ENCODE measurements at regions not wholly inside any gene's neighbourhood (a gene's known extent, or its start where the extent isn't known, plus 50 kb on each side); places are given as distances from the start of the nearest gene placed in this dataset.

DNA sequence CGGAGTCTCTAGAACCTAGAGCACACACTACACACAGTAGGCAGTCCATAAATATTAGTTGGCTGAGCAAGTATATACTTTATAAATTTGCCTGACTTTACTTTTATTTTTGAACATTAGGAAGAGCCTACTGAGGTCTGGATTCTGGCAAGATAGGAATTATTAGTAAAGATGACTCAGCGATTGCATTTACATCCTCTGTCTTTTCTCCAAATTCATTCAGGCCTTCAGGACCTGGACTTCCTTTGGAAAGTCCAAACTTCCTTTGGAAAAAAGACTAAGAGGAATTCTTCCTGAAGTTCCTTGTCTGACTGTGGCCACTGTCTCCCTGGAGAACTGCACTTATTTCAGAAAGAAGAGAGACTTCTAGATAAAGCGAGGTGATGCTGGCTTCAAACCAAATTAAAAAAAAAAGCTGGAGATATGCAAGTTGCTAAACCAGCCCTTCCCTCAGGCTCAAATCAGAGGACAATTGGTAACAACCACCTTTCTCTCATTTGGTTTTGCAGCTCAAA lies 251.3 kb downstream of the GAS1 start:
- TF ChIP-seq, protein P1, sequence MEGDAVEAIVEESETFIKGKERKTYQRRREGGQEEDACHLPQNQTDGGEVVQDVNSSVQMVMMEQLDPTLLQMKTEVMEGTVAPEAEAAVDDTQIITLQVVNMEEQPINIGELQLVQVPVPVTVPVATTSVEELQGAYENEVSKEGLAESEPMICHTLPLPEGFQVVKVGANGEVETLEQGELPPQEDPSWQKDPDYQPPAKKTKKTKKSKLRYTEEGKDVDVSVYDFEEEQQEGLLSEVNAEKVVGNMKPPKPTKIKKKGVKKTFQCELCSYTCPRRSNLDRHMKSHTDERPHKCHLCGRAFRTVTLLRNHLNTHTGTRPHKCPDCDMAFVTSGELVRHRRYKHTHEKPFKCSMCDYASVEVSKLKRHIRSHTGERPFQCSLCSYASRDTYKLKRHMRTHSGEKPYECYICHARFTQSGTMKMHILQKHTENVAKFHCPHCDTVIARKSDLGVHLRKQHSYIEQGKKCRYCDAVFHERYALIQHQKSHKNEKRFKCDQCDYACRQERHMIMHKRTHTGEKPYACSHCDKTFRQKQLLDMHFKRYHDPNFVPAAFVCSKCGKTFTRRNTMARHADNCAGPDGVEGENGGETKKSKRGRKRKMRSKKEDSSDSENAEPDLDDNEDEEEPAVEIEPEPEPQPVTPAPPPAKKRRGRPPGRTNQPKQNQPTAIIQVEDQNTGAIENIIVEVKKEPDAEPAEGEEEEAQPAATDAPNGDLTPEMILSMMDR (IDR thresholded peaks at IDR 0.05) = no peak
- TF ChIP-seq POLR2A (IDR thresholded peaks at IDR 0.05) = no peak
